IPS-NIHi11 (cell line): ENCODE measurements at regions not wholly inside any gene's neighbourhood (a gene's known extent, or its start where the extent isn't known, plus 50 kb on each side); places are given as distances from the start of the nearest gene placed in this dataset.

Source experiments
- DNase-seq: peaks from one replicate; pipeline ENCODE4 v3.0.0; 2012; ENCODE audit warnings: mixed read lengths, low spot score

GRCh38 chr4:19791422-19792123 is 460.1 kb upstream of the SLIT2 start:
- no peak for DNase-seq

- no peak for DNase-seq
Measured at GRCh38 chr4:19786616-19787015, 465.1 kb upstream of the SLIT2 start.

- DNase-seq: no peak
Measured at GRCh38 chr4:19783667-19784223, 468.0 kb upstream of the SLIT2 start.

GRCh38 chr4:19780871-19781270 is 470.8 kb upstream of the SLIT2 start:
- DNase-seq: no peak

- DNase-seq: no peak
Measured at GRCh38 chr4:19776929-19777328, 474.8 kb upstream of the SLIT2 start.

- peak; percentile 55 for DNase-seq
Measured at GRCh38 chr4:19776021-19776459, 475.7 kb upstream of the SLIT2 start.

GRCh38 chr4:19774690-19775256 is 476.9 kb upstream of the SLIT2 start:
- no peak for DNase-seq

- DNase-seq: no peak
Measured at GRCh38 chr4:19772581-19772980, 479.1 kb upstream of the SLIT2 start.

GRCh38 chr4:19756661-19757060 is 495.0 kb upstream of the SLIT2 start:
- DNase-seq: no peak

GRCh38 chr4:19752599-19752998 is 499.1 kb upstream of the SLIT2 start:
- DNase-seq: no peak

GRCh38 chr4:19748519-19749479 is 502.9 kb upstream of the SLIT2 start:
- no peak for DNase-seq

- DNase-seq: no peak
Measured at GRCh38 chr4:19746377-19746776, 505.3 kb upstream of the SLIT2 start.

GRCh38 chr4:19743115-19743638 is 508.5 kb upstream of the SLIT2 start:
- DNase-seq: no peak

- peak; percentile 39 for DNase-seq
Measured at GRCh38 chr4:19739101-19739651, 512.5 kb upstream of the SLIT2 start.

GRCh38 chr4:19736968-19737756 is 514.5 kb upstream of the SLIT2 start:
- no peak for DNase-seq

GRCh38 chr4:19735012-19735411 is 516.7 kb upstream of the SLIT2 start:
- DNase-seq: no peak

- no peak for DNase-seq
Measured at GRCh38 chr4:19729886-19730651, 521.6 kb upstream of the SLIT2 start.

- DNase-seq: no peak
Measured at GRCh38 chr4:19728773-19729172, 522.9 kb upstream of the SLIT2 start.

GRCh38 chr4:19727141-19727540 is 524.6 kb upstream of the SLIT2 start:
- no peak for DNase-seq

GRCh38 chr4:19725130-19725529 is 526.6 kb upstream of the SLIT2 start:
- DNase-seq: no peak
